ENCODE measurements at regions not wholly inside any gene's neighbourhood (a gene's known extent, or its start where the extent isn't known, plus 50 kb on each side); places are given as distances from the start of the nearest gene placed in this dataset.

DNA sequence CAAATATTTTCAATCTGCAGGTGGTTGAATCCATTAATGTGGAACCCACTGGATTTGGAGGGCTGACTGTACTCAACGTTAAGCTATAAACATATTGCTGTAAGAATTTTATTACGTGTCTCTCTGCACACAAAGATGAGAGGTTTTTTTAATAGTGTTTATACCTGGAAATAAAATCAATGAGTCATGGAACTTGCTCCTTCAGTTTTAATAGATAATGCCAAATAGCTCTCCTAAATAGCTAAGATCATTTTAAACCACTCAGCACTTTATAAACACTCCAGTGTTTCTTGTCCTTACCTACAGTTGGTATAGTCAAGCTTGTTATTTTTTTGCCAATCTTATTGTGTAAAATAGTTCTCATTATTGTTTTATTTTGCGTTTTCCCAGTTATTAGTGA, 455.6 kb upstream of the FZD8 start:
- H3K27me3 ChIP-seq: no peaks in the 10 kb centered on the region
- TF ChIP-seq, protein P1, sequence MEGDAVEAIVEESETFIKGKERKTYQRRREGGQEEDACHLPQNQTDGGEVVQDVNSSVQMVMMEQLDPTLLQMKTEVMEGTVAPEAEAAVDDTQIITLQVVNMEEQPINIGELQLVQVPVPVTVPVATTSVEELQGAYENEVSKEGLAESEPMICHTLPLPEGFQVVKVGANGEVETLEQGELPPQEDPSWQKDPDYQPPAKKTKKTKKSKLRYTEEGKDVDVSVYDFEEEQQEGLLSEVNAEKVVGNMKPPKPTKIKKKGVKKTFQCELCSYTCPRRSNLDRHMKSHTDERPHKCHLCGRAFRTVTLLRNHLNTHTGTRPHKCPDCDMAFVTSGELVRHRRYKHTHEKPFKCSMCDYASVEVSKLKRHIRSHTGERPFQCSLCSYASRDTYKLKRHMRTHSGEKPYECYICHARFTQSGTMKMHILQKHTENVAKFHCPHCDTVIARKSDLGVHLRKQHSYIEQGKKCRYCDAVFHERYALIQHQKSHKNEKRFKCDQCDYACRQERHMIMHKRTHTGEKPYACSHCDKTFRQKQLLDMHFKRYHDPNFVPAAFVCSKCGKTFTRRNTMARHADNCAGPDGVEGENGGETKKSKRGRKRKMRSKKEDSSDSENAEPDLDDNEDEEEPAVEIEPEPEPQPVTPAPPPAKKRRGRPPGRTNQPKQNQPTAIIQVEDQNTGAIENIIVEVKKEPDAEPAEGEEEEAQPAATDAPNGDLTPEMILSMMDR (IDR thresholded peaks at IDR 0.05): no peak
- no peak for TF ChIP-seq POLR2A (IDR thresholded peaks at IDR 0.05)
- 87 to 90% methylated on average over 3 of the region's 3 CpGs for WGBS, 2 donors
- no peak for DNase-seq
- H3K36me3 ChIP-seq (ENCODE audit: low read depth, missing control alignments): no peaks in the 10 kb centered on the region
- no peaks in the 10 kb centered on the region for H3K9me3 ChIP-seq
- no peaks in the 10 kb centered on the region for H3K4me1 ChIP-seq
- intact Hi-C loops (cut with DNase I; ENCODE audit: low total_unique reads): no loop called here
- H3K27ac ChIP-seq: no peak overlapping the region
- no peak overlapping the region for H3K4me3 ChIP-seq

DNA sequence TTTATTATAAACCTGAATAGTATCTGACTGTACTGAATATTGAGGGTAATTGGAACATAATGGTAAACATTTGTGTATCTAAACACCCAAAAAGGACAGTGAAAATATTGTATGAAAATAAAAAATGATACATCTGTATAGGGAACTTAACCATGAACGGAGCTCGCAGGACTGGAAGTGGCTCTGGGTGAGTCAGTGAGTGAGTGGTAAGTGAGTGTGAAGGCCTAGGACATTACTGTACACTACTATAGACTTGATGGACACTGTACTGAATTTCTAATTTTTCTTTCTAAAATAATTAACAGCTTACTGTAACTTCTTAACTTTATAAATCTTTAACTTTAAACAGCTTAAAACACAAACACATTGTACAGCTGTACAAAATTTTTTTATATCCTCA, 454.5 kb upstream of the FZD8 start:
- Histone ChIP-seq H3K27ac (no peak overlapping the region), H3K4me1 (no peaks in the 10 kb centered on the region), H3K4me3 (no peak overlapping the region), H3K9me3 (no peaks in the 10 kb centered on the region), H3K27me3 (no peaks in the 10 kb centered on the region), H3K36me3 (ENCODE audit: low read depth, missing control alignments) (no peaks in the 10 kb centered on the region)
- TF ChIP-seq, protein P1 (IDR thresholded peaks at IDR 0.05): no peak
- no peak for TF ChIP-seq POLR2A (IDR thresholded peaks at IDR 0.05)
- WGBS, 2 donors: 94 to 99% methylated on average over 2 of the region's 2 CpGs
- intact Hi-C loops (cut with DNase I; ENCODE audit: low total_unique reads): no loop called here
- DNase-seq: no peak

DNA sequence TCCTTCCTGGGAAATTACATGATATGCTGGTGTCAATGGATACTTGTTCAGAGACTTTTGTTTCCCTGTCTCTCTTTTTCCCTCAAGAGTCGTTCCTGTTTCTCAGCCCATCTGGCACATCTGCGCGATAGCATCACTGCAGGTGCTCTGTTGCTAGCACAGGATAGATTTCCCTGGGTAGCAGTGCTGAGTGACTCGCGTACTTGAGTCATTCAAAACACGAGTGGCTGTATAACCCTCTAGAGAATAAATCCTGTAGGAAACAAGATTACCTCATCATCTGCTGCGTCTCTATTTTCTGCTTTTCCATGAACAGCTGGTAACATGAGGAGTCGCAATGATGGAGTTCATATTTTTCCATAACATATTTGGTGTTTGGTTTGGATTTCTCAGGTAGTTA, 452.0 kb upstream of the FZD8 start:
- Histone ChIP-seq H3K4me3 (no peak overlapping the region), H3K9me3 (no peaks in the 10 kb centered on the region), H3K27me3 (no peaks in the 10 kb centered on the region), H3K27ac (no peak overlapping the region), H3K36me3 (ENCODE audit: low read depth, missing control alignments) (no peaks in the 10 kb centered on the region), H3K4me1 (no peaks in the 10 kb centered on the region)
- WGBS, 2 donors: 75 to 76% methylated on average over 8 of the region's 8 CpGs
- TF ChIP-seq, protein P1 (IDR thresholded peaks at IDR 0.05): no peak
- no peak for TF ChIP-seq POLR2A (IDR thresholded peaks at IDR 0.05)
- no peak for DNase-seq
- intact Hi-C loops (cut with DNase I; ENCODE audit: low total_unique reads): no loop called here

DNA sequence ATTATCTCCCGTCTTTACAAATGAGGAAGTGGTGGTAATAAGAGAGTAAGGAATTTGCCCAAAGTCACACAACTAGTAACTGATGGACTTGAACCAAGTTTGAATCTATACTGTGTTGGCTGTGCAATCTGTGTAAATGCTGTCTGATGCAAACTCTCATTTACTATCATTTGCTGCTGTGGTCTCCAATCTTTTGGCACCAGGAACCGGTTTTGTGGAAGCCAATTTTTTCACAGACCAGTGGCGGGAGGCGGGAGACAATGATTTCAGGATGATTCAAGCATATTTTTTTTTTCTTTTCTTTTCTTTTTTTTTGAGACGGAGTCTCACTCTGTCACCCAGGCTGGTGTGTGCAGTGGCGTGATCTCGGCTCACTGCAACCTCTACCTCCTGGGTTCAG, 450.0 kb upstream of the FZD8 start:
- DNase-seq: no peak
- TF ChIP-seq, protein P1 (IDR thresholded peaks at IDR 0.05): no peak
- no peak for TF ChIP-seq POLR2A (IDR thresholded peaks at IDR 0.05)
- intact Hi-C loops (cut with DNase I; ENCODE audit: low total_unique reads): no loop called here
- H3K27ac ChIP-seq: no peak overlapping the region
- no peaks in the 10 kb centered on the region for H3K27me3 ChIP-seq
- no peaks in the 10 kb centered on the region for H3K4me1 ChIP-seq
- H3K9me3 ChIP-seq: no peaks in the 10 kb centered on the region
- no peaks in the 10 kb centered on the region for H3K36me3 ChIP-seq (ENCODE audit: low read depth, missing control alignments)
- H3K4me3 ChIP-seq: no peak overlapping the region
- 85 to 89% methylated on average over 7 of the region's 7 CpGs for WGBS, 2 donors

DNA sequence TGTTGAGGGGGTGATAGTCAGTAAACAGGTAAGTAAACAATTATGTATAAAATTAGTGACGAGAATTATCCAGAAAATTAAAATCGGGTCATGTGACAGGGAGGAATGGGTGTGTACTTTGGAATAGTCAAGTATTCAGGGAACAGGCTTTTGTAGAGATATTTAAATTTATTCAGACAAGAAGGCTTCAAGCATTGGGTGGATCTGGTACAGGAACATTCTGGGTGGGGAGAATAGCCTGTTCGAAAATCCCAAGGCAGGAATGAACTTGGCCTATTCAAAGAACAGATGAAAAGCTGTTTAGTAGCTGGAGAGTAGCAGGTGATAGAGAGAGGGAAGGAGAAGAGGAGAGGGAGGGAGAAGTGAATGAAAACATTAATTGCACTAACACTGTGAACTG, 448.9 kb upstream of the FZD8 start:
- intact Hi-C loops (cut with DNase I; ENCODE audit: low total_unique reads): no loop called here
- Histone ChIP-seq H3K9me3 (no peaks in the 10 kb centered on the region), H3K4me1 (no peaks in the 10 kb centered on the region), H3K36me3 (ENCODE audit: low read depth, missing control alignments) (no peaks in the 10 kb centered on the region), H3K27ac (no peak overlapping the region), H3K4me3 (no peak overlapping the region), H3K27me3 (no peaks in the 10 kb centered on the region)
- WGBS, 2 donors: 83 to 89% methylated on average over 3 of the region's 3 CpGs
- TF ChIP-seq POLR2A (IDR thresholded peaks at IDR 0.05): no peak
- TF ChIP-seq, protein P1 (IDR thresholded peaks at IDR 0.05): no peak
- DNase-seq: no peak
